HepG2 (cell line): ENCODE measurements at regions not wholly inside any gene's neighbourhood (a gene's known extent, or its start where the extent isn't known, plus 50 kb on each side); places are given as distances from the start of the nearest gene placed in this dataset.
"Not testable (repeated sequence)": the region's sequence is repeated elsewhere in the genome, so short reads cannot be mapped to it uniquely, and the experiment has no call there.

Source experiments
- ATAC-seq: fragments of 200-7000 bp; cut with Tn5 transposase; 3 replicates; pipeline ENCODE4 v1.9.1; 2020; ENCODE audit warnings: mild to moderate bottlenecking, moderate library complexity
- BruUV-seq: library from RNA; stranded (reverse); fragments of 400-500 nt; replicated peaks from 2 replicates; lab custom pipeline; 2021; lab: Mats Ljungman, UMichigan
- CTCF ChIA-PET: fragments of 300-600 bp; formaldehyde crosslinking; extraction: SDS; loops from one replicate; lab custom pipeline; 2021; ENCODE audit warnings: low total read pairs, inconsistent platforms, low intra/inter-chr PET ratio; lab: Yijun Ruan, JAX
- POLR2A ChIA-PET: fragments of 350-600 bp; sonication (Branson Sonifier 250); formaldehyde crosslinking; loops from one replicate; lab custom pipeline; 2020; ENCODE audit warnings: antibody characterized with exemption, inconsistent platforms; lab: Yijun Ruan, JAX
- DNase-seq: peaks from one replicate; pipeline ENCODE4 v3.0.0-alpha.2; 2015; ENCODE audit warnings: low spot score
- FAIRE-seq: peaks from 3 replicates; lab custom pipeline; 2011; peaks lifted over from hg19 to GRCh38; lab: Jason Lieb, UNC
- H2AFZ ChIP-seq: one replicate; pipeline ENCODE4 v1.6.1; 2011; ENCODE audit warnings: low read length, inconsistent platforms
- H3K27ac ChIP-seq: fragments of 300-600 bp; 3 replicates; pipeline ENCODE4 v1.8.0; 2011; ENCODE audit warnings: mixed run types, mild to moderate bottlenecking, mixed read lengths, low read length, inconsistent platforms; ENCODE audit not compliant: insufficient read depth; ENCODE audit errors: extremely low read length
- H3K27me3 ChIP-seq, 2 experiments: fragments of 200-600 bp in 1 of 2; 2 replicates in 1 of 2; 3 replicates in 1 of 2; pipeline versions ENCODE4 v1.6.0 to v1.8.0; 2011; ENCODE audit warnings: low read length in 2 of 2, mild to moderate bottlenecking in 2 of 2, moderate library complexity in 2 of 2, inconsistent platforms in 1 of 2; ENCODE audit not compliant: insufficient read depth in 2 of 2, control insufficient read depth in 1 of 2
- H3K36me3 ChIP-seq, 2 experiments: fragments of 200-600 bp in 1 of 2; replicated peaks in 1 of 2; 2 replicates in 1 of 2; 3 replicates in 1 of 2; pipeline versions ENCODE4 v1.5.1 to v1.8.0; 2011; ENCODE audit warnings: low read length in 2 of 2, inconsistent platforms in 1 of 2; ENCODE audit not compliant: insufficient read depth in 2 of 2, control insufficient read depth in 1 of 2
- H3K4me1 ChIP-seq: 2 replicates; pipeline ENCODE4 v1.5.1; 2012; ENCODE audit warnings: low read length, inconsistent platforms; ENCODE audit not compliant: insufficient read depth
- H3K4me2 ChIP-seq: 2 replicates; pipeline ENCODE4 v1.6.0; 2011; ENCODE audit warnings: low read depth, low read length, inconsistent platforms
- H3K4me3 ChIP-seq, 3 experiments: fragments of 200-600 bp in 1 of 3; sonication (generic), shearing (Covaris generic) in 1 of 3; replicated peaks in 1 of 3; 2 replicates each; pipeline ENCODE4 v1.5.1; 2011 to 2016; ENCODE audit warnings: low read length in 3 of 3, inconsistent platforms in 2 of 3, low read depth in 2 of 3, mild to moderate bottlenecking in 2 of 3, control low read depth in 1 of 3, mixed read lengths in 1 of 3; ENCODE audit not compliant: insufficient read depth in 1 of 3
- H3K79me2 ChIP-seq: one replicate; pipeline ENCODE4 v1.6.1; 2011; ENCODE audit warnings: low read length, inconsistent platforms; ENCODE audit not compliant: insufficient read depth
- H3K9ac ChIP-seq: 2 replicates; pipeline ENCODE4 v1.6.0; 2011; ENCODE audit warnings: mild to moderate bottlenecking, low read depth, low read length, inconsistent platforms; ENCODE audit not compliant: insufficient read depth
- H3K9me3 ChIP-seq: 2 replicates; pipeline ENCODE4 v1.5.1; 2012; ENCODE audit warnings: mild to moderate bottlenecking, low read length
- H4K20me1 ChIP-seq: 2 replicates; pipeline ENCODE4 v1.6.0; 2011; ENCODE audit warnings: inconsistent platforms, mild to moderate bottlenecking, low read length, moderate library complexity; ENCODE audit not compliant: insufficient read depth
- ATF7 ChIP-seq, 2 experiments: fragments of 450-650 bp in 1 of 2; sonication (generic) in 1 of 2; formaldehyde crosslinking in 1 of 2; IDR thresholded peaks; 2 replicates each; pipeline versions ENCODE4 v1.4.0 to v1.6.1; 2016 to 2020; ENCODE audit warnings: antibody characterized with exemption in 1 of 2, mild to moderate bottlenecking in 1 of 2, missing genetic modification reagents in 1 of 2
- WGBS: methylation state at CpG from one replicate; pipeline ENCODE4 v1.1.6; 2017; ENCODE audit warnings: low lambda C conversion rate; 5-methylcytosine and 5-hydroxymethylcytosine counted together
- in situ Hi-C: cut with HindIII; loops from 2 replicates; pipeline ENCODE4 v1.10.0; 2017; ENCODE audit warnings: low pct_unique_long_range_greater_than_20kb; ENCODE audit not compliant: extremely low pct_ligation_motif_present
- intact Hi-C: fragments of 100-400 bp; cut with micrococcal nuclease; formaldehyde crosslinking; loops from one replicate; pipeline ENCODE4 v1.10.0; 2022; ENCODE audit not compliant: unreplicated experiment

DNA sequence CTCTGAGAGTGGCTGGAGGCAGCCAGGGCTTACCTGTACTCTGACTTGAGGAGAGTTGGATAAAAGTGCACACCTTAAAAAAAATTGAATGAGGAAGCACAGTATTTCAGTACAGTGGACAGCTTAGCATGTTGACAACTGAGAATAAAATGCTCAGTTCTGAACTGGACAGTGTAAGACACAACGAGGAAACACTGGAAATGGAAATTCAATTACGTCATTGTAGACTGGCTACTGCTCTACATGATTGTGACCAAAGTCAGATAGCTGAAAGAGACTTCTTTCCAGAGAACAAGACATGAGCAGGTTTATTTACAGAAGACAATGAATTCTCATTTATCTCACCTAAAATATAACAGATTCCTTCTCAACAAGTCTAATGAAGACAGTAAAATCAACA is 100.1 kb downstream of the CCDC74A start:
- TF ChIP-seq ATF7 (IDR thresholded peaks at IDR 0.05), result peak; percentile 83
- not testable (repeated sequence) for TF ChIP-seq ATF7 (CRISPR knock-in tag; IDR thresholded peaks at IDR 0.05)
- TF ChIP-seq, all 625 proteins: peak for 1; not testable (repeated sequence) for 624
- DNase-seq, BruUV-seq, CTCF ChIA-PET, ATAC-seq, H3K9me3 ChIP-seq, intact Hi-C loops, H3K79me2 ChIP-seq, H2AFZ ChIP-seq, H3K36me3 ChIP-seq, H3K27me3 ChIP-seq, FAIRE-seq, H3K27ac ChIP-seq, H3K4me3 ChIP-seq, H3K4me1 ChIP-seq, H3K4me2 ChIP-seq, H3K9ac ChIP-seq, in situ Hi-C loops, H4K20me1 ChIP-seq, POLR2A ChIA-PET: not testable (repeated sequence)
- WGBS, result 9% methylated on average over 2 of the region's 2 CpGs

DNA sequence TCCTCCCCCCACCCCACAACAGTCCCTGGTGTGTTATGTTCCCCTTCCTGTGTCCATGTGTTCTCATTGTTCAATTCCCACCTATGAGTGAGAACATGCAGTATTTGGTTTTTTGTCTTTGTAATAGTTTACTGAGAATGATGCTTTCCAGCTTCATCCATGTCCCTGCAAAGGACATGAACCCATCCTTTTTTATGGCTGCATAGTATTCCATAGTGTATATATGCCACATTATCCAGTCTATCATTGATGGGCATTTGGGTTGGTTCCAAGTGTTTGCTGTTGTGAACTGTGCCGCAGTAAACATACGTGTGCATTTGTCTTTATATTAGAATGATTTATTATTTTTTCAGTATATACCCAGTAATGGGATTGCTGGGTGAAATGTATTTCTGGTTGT is 104.0 kb downstream of the CCDC74A start:
- H3K4me1 ChIP-seq, H3K4me2 ChIP-seq, H3K4me3 ChIP-seq, H3K36me3 ChIP-seq, POLR2A ChIA-PET, intact Hi-C loops, H2AFZ ChIP-seq, ATAC-seq, H3K79me2 ChIP-seq, H3K9ac ChIP-seq, CTCF ChIA-PET, H3K9me3 ChIP-seq, H3K27me3 ChIP-seq, in situ Hi-C loops, H3K27ac ChIP-seq, DNase-seq, H4K20me1 ChIP-seq, FAIRE-seq, BruUV-seq: not testable (repeated sequence)
- WGBS, result 27% methylated on average over 2 of the region's 2 CpGs

DNA sequence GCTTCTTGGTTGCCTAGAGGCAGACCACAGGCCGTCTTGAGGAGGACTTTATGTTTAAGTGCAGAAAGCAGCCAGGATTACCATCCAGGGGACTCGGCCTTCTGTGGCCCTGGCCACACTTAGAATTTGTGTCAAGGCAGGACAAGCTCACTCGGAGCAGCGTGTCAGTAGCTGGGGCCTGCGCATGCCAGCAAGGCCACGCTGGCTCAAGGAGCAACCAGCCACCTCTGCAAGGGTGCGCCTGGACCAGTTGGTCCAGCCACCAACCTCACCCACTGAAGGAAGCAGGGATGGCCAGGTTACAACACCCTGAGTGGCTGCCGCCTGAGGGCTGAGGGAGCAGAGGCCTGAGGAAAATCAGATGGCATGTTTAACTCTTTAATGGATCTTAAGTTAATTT is 105.7 kb downstream of the CCDC74A start:
- H3K27ac ChIP-seq, H3K9me3 ChIP-seq, H4K20me1 ChIP-seq, FAIRE-seq, H2AFZ ChIP-seq, H3K4me2 ChIP-seq, H3K27me3 ChIP-seq, H3K9ac ChIP-seq, CTCF ChIA-PET, H3K4me3 ChIP-seq, in situ Hi-C loops, intact Hi-C loops, BruUV-seq, H3K79me2 ChIP-seq, ATAC-seq, H3K4me1 ChIP-seq, DNase-seq, POLR2A ChIA-PET, H3K36me3 ChIP-seq: not testable (repeated sequence)
- WGBS, result 56% methylated on average over 3 of the region's 8 CpGs
